Neural cell (in vitro differentiated cells): ENCODE measurements at regions not wholly inside any gene's neighbourhood (a gene's known extent, or its start where the extent isn't known, plus 50 kb on each side); places are given as distances from the start of the nearest gene placed in this dataset.

ENCODE experiments used
- CTCF ChIP-seq: fragments of 450-650 bp; IDR thresholded peaks from 2 replicates; pipeline ENCODE4 v1.5.1; 2014; ENCODE audit warnings: antibody characterized with exemption, mild to moderate bottlenecking, moderate library complexity; ENCODE audit not compliant: poor library complexity, severe bottlenecking
- EP300 ChIP-seq: fragments of 450-650 bp; conservative IDR thresholded peaks from 2 replicates; pipeline ENCODE4 v1.6.1; 2014; ENCODE audit warnings: antibody characterized with exemption, mild to moderate bottlenecking, moderate library complexity; ENCODE audit not compliant: poor library complexity, severe bottlenecking
- EZH2 ChIP-seq: fragments of 200-600, 300-800 bp; shearing (Covaris generic), sonication (generic); IDR thresholded peaks from 2 replicates; pipeline ENCODE4 v1.6.1; 2014; ENCODE audit warnings: antibody characterized with exemption, low read length, borderline replicate concordance, mild to moderate bottlenecking; ENCODE audit not compliant: insufficient read depth, poor library complexity, severe bottlenecking
- MXI1 ChIP-seq: fragments of 450-650 bp; conservative IDR thresholded peaks from 2 replicates; pipeline ENCODE4 v1.6.1; 2014; ENCODE audit warnings: antibody characterized with exemption, mild to moderate bottlenecking; ENCODE audit not compliant: poor library complexity, severe bottlenecking
- POLR2AphosphoS5 ChIP-seq: IDR thresholded peaks from 2 replicates; pipeline ENCODE4 v1.6.1; 2012
- REST ChIP-seq: IDR thresholded peaks from 2 replicates; pipeline ENCODE4 v1.6.1; 2012; ENCODE audit warnings: borderline replicate concordance
- SMC3 ChIP-seq: fragments of 450-650 bp; conservative IDR thresholded peaks from 2 replicates; pipeline ENCODE4 v1.6.1; 2014; ENCODE audit warnings: antibody characterized with exemption, mild to moderate bottlenecking, moderate library complexity; ENCODE audit not compliant: poor library complexity
- TAF1 ChIP-seq: IDR thresholded peaks from 2 replicates; pipeline ENCODE4 v1.6.1; 2012; ENCODE audit warnings: low read depth

GRCh38 chr15:58327958-58328357 is 103.8 kb upstream of the LIPC start:
- TF ChIP-seq CTCF = no peak
- TF ChIP-seq EP300 = no peak
- no peak for TF ChIP-seq EZH2
- no peak for TF ChIP-seq TAF1
- no peak for TF ChIP-seq MXI1
- no peak for TF ChIP-seq REST
- TF ChIP-seq SMC3 = no peak
- no peak for TF ChIP-seq POLR2AphosphoS5
